ENCODE measurements at regions not wholly inside any gene's neighbourhood (a gene's known extent, or its start where the extent isn't known, plus 50 kb on each side); places are given as distances from the start of the nearest gene placed in this dataset.

GRCh38 chr14:97306760-97307246 lies 509.6 kb downstream of the VRK1 start:
- no peak for DNase-seq

GRCh38 chr14:97311411-97311810 lies 514.2 kb downstream of the VRK1 start:
- DNase-seq, result no peak

DNA sequence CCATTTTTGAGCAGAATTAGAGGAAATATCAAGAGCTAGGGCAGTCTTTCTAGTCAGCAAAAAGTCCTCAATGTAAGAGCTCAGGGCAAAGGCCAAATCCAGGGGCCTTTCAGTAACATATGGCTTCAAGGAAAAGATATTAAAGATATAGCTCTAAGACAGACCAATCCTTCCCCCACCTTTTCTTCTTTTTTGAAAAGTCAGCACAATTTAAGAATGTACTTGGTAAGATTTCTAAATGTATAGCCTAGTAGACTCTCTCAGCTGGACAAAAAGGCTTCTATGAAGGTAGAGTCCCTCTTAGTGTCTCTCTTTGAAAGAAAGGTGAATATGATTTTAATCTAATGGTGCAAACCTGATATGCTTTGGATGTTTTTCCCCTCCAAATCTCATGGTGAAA lies 515.7 kb downstream of the VRK1 start:
- DNase-seq, result no peak

DNA sequence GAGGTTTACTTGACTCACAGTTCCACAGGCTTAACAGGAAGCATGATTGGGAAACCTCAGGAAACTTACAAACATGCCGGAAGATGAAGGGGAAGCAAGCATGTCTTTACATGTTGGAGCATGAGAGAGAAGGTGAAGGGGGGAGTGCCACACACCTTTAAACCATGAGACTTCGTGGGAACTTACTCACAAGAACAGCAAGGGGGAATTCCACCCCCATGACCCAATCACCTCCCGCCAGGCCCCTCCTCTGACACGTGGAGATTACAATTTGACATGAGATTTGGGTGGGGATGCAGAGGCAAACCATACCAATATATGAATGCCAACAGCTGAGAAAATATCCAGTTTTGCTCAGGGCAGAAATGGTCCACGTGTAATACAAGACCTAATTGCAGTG lies 518.6 kb downstream of the VRK1 start:
- DNase-seq, result no peak

- no peak for DNase-seq
Observed at GRCh38 chr14:97318380-97318779, 521.2 kb downstream of the VRK1 start.

DNA sequence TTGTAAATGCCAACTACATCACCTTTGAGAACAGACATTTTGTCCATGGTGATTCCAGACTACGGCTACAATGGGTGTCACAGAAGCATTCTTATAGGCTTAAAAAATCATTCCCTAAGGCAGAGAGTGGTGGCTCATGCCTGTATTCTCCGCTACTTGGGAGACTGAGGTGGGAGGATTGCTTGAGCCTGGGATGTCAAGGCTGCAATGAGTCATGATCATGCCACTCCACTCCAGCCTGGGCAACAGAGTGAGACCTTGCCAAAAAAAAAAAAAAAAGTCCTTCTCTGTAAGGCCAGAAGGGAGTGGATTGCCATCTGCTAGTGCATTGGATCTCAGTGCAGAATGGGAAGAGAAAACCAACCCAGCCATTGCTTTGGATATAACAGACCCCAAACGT lies 522.5 kb downstream of the VRK1 start:
- DNase-seq, result no peak

GRCh38 chr14:97328743-97329142 lies 531.6 kb downstream of the VRK1 start:
- DNase-seq, result no peak

GRCh38 chr14:97329701-97330100 lies 532.5 kb downstream of the VRK1 start:
- DNase-seq, result no peak

- no peak for DNase-seq
Observed at GRCh38 chr14:97331058-97331457, 533.9 kb downstream of the VRK1 start.

DNA sequence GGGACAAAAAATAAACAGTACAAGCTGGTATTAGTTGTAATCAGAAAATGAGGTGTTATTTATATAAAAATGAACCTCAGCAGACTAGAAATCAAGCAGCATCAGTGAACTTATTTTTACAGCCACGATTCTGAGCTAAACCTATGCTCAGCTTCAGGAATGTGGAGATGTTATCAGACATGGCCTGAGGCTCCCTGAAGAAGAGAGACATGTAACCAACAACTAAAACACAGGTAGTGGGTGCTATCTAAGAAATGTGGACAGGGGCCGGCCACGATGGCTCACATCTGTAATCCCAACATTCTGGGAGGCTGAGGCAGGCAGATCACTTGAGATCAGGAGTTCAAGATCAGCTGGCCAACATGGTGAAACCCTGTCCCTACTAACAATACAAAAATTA lies 534.3 kb downstream of the VRK1 start:
- no peak for DNase-seq

- no peak for DNase-seq
Observed at GRCh38 chr14:97336179-97336578, 539.0 kb downstream of the VRK1 start.

DNA sequence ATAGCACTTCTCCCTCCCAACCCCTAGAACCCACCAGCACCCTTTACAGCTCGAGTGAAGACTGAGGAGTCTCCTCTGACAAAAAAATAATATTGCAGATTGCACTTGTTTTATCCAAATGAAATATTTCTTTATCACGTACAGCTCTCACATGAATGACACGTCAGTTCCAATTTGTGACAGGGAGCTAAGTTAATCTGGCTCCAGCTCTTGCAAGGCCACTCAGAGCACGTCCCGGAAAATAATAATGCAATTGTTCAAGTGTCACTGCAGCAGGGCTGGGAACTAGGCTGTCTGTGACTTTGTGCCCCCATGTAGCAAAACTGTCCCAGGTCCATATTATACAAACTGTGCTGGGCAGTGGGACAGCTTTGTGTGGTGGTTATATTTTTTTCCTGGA lies 539.6 kb downstream of the VRK1 start:
- no peak for DNase-seq

DNA sequence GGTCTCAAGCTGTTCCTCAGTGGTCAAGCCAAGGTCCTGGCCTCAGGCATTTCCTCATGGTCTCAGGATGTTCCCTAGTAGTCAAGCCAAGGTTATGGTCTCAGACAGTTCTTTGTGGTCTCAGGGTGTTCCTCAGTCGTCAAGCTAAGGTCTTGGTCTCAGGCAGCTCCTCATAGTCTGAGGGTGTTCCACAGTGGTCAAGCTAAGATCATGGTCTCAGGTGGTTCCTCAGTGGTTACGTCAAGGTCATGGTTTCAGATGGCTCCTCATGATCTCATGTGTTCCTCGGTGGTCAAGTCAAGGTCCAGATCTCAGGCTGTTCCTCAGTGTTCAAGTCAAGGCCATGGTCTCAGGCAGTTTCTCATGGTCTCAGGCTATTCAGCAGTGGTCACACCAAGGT lies 540.1 kb downstream of the VRK1 start:
- DNase-seq, result no peak

GRCh38 chr14:97337670-97338069 lies 540.5 kb downstream of the VRK1 start:
- DNase-seq, result no peak

DNA sequence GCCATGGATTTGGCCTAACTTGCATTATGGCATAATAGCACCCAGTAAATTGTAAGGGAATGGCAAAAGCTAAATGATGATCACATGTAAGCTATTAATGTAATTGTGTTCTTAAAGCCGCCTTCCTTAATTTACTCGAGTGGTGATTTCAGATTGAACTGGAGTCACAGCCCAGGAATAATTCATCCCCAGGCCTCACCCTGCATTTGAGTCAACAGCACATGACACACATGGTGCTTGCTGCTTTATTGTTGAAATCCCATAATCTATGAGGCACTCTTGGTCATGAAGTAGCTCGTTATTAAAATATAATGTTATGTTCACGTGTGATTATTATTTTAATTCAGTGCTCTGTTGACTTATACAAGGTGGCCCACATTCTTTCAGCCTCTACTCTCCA lies 547.5 kb downstream of the VRK1 start:
- DNase-seq, result no peak

GRCh38 chr14:97346675-97347074 lies 549.5 kb downstream of the VRK1 start:
- no peak for DNase-seq

DNA sequence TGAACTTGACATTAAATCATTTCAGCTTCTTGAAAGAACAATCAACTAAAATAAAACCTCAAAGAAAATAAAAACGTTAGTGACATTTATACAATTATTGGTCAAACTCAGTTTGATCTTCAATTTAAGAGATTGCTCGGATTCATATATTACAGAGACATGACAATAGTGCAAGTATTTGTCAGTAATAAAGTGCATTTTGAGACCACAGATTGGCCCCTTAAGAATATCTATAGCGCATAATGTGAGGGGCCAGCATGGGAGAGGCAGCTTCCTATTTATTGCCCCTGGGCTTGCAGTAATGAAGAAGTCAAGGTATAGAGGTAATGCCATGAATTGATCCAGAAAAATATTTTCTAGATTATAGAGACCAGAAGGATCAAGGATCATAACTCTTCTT lies 552.3 kb downstream of the VRK1 start:
- DNase-seq, result no peak

DNA sequence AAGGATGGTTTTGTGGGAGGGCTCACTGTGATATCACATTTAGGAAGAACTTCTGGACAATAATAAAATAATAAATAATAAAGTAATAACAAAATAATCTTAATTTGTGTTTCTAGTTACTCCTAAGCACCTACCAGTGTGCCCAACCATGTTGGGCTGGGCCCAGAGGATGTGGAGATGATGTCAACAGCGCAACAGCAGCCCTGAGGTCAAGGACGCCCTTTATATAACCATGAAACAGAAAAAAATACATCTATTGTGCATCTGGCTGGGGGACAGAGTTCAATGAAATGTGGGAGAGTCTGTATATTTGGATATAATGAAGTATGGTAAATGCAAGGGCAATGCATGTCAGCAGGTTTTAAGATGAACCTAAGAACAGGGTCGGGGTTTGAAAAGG lies 552.8 kb downstream of the VRK1 start:
- no peak for DNase-seq

DNA sequence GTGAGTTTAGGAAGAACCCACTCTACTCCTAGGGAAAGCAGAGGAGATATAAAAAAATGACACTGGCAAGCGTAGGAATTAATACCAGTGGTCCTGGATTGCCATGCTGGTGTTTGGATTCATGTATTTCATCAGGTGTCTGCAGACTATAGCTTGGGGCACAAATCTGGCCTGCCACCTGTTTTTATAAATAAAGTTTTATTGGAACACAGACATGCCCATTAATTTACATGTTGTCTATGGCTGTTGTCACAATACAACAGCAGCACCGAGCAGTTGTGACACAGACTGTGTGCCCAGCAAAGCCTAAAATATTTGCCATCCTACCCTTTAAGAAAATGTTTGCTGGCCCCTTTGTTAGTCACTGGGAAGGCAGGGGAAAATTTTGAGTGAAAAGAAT lies 553.2 kb downstream of the VRK1 start:
- no peak for DNase-seq

- DNase-seq, result no peak
Observed at GRCh38 chr14:97350894-97351731, 553.9 kb downstream of the VRK1 start.

DNA sequence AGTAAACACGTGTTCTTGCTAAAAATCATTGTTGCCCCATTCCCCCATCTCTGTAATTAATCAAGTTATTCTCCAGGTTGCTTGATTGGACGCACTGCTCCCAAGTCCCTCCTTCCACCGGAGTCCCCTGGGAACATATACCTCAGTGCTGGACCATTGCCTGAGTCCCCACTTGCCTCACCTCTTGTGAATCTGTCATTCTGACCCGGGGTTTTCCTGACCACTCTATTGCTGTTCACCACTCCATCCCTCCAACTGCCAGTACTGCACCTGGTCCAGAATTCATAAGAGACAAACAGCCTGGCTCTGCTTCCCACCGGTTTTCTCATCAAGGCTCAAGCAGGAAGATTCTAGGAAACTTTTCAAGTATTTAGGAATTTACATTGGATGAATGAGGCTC lies 555.9 kb downstream of the VRK1 start:
- no peak for DNase-seq

DNA sequence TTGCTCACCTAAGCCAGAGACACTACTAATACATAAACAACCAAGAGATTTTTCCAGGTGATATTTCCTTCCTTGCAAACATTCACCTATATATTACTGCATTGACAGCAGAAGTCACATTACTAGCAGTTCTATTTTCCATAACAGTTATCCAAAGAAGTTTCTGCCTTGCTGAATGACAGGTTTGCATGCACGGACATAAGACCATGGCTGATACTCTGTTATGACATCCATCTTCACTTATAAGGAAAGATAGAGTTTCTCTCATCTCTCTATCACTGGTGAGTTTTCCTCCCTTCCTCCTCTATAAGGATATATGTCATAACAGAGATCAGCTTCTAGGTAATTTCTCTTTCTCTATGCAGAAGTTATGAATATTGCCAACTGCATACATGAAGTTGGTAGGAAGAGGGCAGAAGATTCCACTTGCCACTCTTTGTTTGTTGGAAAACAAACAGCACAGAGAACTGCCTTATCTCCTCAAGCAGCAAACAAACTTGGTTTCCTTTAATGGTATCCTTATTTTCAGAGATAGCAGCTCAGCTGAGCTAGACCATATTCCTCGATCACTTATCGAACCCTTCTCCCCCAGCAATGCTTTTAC lies 557.0 kb downstream of the VRK1 start:
- no peak for DNase-seq

DNA sequence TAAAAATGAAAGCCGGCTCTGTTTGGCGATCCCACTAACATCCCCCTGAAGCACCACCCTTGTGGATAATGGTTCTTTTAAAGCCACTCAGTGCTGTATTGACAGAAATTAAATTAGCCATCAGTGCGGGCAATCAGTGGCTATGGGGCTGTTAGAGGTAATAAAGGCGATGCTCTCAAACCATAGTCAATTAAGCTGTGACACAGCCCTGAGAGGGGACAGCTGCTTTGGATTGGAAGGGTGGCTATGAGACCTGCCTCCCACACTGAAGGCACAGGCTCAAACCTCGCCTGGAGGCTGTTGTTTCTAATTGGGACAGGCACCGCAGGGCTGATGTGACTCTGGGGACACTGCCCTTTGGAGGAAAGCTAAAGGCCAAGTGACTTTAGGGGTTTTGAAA lies 562.2 kb downstream of the VRK1 start:
- no peak for DNase-seq

GRCh38 chr14:97361181-97361580 lies 564.0 kb downstream of the VRK1 start:
- DNase-seq, result no peak

- DNase-seq, result no peak
Observed at GRCh38 chr14:97361958-97362357, 564.8 kb downstream of the VRK1 start.
